GM21619 (cell line): ENCODE measurements at regions not wholly inside any gene's neighbourhood (a gene's known extent, or its start where the extent isn't known, plus 50 kb on each side); places are given as distances from the start of the nearest gene placed in this dataset.

Source experiments
- ATAC-seq: cut with Tn5 transposase; IDR thresholded peaks from one replicate; pipeline ENCODE4 v1.9.1; 2021; ENCODE audit not compliant: unreplicated experiment

DNA sequence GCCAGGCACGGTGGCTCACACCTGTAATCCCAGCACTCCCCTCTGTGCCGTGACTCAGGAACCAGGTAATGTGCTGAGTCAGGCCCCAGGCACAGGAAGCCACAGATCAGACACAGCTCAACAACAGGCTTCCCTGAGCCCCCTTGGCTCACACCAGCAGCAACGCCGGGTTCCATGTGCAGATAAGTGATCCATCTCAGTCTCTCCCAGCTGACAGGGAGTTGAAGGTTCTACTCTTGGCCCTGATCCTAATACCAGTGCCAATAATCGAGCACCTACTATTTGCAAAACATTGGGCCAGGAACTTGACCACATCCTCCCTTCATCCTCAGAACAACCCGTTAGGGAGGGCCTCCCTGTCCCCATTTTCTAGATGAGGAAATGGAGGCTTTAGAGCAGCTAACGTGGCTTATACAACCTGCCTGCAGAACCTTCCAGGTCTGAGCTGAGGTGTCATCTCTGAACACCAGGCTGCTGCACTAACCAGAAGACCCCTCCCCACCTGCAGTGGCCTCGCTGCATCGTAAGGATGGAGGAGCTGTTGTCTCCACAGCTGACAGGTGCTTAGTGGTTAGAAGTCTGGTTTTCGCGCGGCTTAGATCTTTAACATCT, 64.8 kb upstream of the AMZ2 start:
- ATAC-seq = peak; percentile 37

DNA sequence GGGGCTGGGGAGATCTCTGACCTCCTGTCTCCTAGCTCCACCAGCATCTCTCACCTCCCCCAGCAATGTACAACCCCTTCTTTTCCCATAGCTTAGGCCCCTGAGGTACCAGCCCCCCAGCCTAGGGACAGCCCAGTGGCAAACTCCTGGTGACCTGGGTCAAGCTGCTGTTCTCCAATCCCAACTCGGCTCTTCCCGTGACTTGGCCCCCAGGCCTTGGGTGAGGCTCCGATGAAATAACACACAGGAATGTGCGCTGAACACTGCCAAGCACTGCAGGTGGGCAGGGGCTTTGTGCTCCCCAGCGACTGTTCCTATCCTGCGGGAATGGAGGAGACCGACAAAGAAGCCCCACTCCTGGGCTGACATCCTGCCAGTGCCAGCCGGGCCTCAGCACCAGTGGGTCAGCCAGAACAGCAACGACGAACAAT, 63.7 kb upstream of the AMZ2 start:
- no peak for ATAC-seq

- ATAC-seq = peak; percentile 64
Observed at GRCh38 chr17:68184816-68185436, 62.9 kb upstream of the AMZ2 start.

DNA sequence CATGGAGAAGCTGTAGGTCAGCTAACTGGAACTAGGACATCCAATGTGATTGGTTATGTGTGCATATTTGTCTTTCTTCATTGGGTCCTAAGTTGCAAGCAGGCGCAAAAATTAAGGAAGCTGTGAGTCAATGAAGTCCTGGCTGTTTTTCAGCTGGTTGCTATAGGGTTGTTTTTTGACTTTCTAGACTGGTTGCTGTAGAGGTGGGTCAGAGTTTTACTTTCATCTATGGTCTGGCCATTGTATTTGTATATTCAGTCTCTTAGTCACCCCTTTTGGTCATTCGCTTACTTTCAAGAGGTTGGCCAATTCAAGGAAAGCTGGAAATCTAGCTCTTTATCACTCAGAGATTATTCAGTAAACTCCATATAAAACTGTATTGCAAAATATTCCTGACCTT, 62.0 kb upstream of the AMZ2 start:
- no peak for ATAC-seq

- ATAC-seq = no peak
Observed at GRCh38 chr17:68190495-68190894, 57.3 kb upstream of the AMZ2 start.

DNA sequence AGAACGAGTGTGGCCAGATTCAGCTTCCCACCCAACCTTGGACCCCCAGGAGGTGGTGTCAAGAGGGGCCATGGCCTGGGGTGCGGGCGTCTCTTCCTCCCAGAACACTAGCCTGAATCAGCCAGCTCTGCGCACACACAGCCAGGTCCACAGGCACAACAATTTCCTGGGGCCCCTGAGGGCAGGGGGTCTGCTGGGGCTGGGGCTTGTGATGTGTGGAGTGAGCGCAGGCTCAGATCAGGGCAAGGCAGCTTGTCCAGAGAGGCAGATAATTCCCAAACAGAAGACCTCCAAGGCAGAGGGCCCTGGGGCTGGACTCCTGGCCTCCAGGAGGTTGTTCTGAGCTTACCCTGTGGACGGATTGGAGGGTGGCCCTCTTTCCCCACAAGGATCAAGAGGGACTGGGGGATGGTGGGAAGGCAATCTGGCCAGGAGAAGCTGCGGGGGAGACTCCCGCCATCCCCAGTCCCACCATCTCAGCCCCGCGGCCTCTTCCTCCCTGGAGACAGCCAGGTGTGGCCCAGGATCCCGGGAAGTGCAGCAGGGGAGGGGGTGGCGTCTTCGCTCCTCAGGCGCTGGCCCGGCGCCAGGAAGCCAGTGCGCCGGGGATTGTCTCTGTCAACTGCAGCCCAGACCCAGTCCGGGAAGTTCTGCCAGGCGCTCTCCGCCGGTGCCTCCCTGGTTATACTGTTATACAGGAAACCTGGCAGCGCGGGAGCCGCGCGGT, 52.0 kb upstream of the AMZ2 start:
- no peak for ATAC-seq

DNA sequence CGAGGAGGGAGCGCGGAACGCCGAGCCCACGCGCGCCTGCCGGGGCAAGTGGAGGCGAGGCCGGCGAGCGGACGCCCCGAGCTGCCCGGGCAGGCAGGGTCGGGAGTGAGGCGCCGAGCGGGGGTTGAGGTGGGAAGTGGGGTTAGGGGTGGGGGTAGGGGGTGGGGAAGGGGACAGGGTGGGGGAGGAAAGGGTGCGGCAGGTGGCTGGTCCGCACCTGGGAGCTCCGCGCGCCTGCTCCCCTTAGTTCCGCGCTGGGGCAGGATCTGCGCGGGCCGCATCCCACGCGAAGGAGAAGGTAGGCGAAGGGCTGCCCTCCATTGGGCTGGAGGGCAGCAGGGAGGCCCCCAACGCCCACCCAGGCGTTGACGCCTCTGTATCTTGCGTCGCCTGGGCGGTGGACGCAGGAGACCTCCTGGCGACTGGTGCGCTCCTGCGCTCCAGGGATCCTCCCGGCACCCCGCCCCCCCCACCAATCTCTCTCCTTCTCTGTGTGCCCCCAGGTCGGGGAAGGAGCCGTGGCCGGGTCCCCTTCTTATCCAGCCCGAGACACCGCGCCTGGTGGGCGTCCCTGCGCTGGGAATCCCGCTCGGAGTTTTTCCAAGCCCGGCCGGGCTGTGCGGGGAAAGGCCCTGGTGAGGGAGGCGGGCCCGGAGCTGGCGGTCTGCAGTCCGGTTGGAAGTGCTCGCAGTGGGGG, 51.3 kb upstream of the AMZ2 start:
- ATAC-seq = no peak

GRCh38 chr17:68197091-68197996, 50.5 kb upstream of the AMZ2 start:
- no peak for ATAC-seq

DNA sequence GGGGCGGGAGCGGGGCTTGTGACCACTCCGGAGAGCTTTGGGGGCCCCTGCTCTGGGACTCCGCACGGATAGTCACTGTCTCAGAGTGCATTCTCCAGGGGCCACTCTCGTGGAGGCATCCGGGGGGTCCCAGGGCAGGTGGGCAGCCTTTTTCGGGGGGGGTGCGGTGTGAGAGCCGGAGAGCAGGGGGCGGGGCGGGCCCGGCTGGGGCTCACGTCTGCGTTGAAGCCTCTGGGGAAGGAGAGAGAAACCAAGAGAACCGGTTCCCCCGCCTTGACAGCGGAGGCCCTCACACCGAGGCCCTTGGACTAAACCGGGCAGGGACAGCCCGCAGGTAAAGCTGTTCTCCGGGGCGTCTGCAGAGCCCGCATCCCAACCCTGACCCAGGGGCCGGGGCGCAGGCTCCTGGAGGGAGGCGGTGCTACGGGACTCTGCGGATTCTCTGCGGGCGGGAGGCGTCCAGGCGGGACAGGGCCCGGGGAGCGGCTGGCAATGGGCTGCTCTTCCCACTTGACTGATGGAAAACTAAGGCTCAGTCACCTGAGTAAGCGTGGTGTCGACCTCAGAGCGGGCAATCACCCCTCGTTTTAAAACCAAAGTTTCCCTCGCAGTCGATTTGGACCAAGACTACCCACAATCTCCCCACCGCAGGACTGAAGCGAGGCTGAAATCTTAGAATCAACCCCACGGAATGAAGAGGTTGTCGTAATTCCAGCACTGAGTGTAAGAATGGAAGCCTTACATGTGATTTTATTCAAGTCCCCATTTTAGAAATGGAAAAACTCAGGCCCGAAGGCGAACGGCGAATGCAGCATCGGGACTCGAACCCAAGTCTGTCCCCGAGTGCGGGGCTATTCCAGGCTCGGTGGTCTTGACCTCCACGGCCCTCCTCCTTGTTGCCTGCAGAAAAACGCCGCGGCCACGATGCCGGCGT, 49.6 kb upstream of the AMZ2 start:
- ATAC-seq = no peak
